A673 (cell line): ENCODE measurements at regions not wholly inside any gene's neighbourhood (a gene's known extent, or its start where the extent isn't known, plus 50 kb on each side); places are given as distances from the start of the nearest gene placed in this dataset.

Experiments
- EZH2 ChIP-seq: fragments of 200-600 bp; sonication (generic); IDR thresholded peaks from 2 replicates; pipeline ENCODE4 v1.6.1; 2017; ENCODE audit warnings: borderline replicate concordance, low read depth, mild to moderate bottlenecking, mixed read lengths, antibody characterized with exemption, low read length; ENCODE audit not compliant: poor library complexity, severe bottlenecking
- TF ChIP-seq, protein P1 (sequence below): fragments of 300-800, 200-600 bp; sonication (generic); conservative IDR thresholded peaks from 2 replicates; pipeline ENCODE4 v1.5.1; 2017; ENCODE audit warnings: low read depth, mild to moderate bottlenecking, antibody characterized with exemption, low read length, moderate library complexity, mixed read lengths

DNA sequence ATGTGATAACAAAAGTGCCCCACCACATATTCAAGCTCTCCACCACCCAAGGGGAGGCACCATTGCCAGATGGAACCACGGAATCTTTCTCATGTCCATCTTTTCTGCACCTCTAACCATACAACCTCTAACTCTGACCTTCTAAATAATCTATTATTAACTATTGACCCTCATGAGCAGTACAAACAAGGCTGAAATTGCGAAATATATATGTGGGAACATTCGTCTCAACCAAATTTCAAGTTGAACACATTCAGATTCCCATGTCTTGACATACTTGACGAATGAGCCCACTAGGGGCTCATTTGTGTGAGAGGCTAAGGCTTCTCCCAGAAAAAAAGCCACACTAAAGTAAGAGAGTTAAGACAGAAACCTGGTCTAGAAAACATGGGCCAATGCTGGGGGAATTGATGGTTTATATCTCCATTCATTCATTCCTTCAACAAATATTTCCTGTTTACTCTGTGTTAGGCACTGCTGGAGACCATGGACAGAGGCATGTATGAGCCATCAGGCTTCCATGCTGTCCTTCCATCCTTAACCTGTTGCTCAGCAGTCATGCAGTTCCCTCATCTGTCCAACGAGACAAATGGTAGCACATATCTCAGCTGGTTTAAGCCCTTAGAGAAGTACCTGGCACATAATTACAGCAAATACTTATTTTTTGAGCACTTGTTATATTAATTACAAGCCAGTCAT is 130.4 kb downstream of the ESM1 start:
- TF ChIP-seq, protein P1, sequence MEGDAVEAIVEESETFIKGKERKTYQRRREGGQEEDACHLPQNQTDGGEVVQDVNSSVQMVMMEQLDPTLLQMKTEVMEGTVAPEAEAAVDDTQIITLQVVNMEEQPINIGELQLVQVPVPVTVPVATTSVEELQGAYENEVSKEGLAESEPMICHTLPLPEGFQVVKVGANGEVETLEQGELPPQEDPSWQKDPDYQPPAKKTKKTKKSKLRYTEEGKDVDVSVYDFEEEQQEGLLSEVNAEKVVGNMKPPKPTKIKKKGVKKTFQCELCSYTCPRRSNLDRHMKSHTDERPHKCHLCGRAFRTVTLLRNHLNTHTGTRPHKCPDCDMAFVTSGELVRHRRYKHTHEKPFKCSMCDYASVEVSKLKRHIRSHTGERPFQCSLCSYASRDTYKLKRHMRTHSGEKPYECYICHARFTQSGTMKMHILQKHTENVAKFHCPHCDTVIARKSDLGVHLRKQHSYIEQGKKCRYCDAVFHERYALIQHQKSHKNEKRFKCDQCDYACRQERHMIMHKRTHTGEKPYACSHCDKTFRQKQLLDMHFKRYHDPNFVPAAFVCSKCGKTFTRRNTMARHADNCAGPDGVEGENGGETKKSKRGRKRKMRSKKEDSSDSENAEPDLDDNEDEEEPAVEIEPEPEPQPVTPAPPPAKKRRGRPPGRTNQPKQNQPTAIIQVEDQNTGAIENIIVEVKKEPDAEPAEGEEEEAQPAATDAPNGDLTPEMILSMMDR = no peak
- no peak for TF ChIP-seq EZH2
